ES-I3 (cell line): ENCODE measurements at regions not wholly inside any gene's neighbourhood (a gene's known extent, or its start where the extent isn't known, plus 50 kb on each side); places are given as distances from the start of the nearest gene placed in this dataset.

ENCODE experiments used
- H3K36me3 ChIP-seq: 2 replicates; pipeline ENCODE4 v1.6.1; 2013; ENCODE audit warnings: mild to moderate bottlenecking, low read length, control low read depth, moderate library complexity; ENCODE audit not compliant: insufficient read depth
- H3K4me1 ChIP-seq: 2 replicates; pipeline ENCODE4 v1.6.1; 2013; ENCODE audit warnings: mild to moderate bottlenecking, control low read depth, low read length; ENCODE audit not compliant: insufficient read depth
- H3K9ac ChIP-seq: 2 replicates; pipeline ENCODE4 v1.6.1; 2013; ENCODE audit warnings: low read depth, mild to moderate bottlenecking, low read length, moderate library complexity
- H3K9me3 ChIP-seq: 2 replicates; pipeline ENCODE4 v1.6.1; 2013; ENCODE audit warnings: mild to moderate bottlenecking, low read length, moderate library complexity; ENCODE audit not compliant: control insufficient read depth, insufficient read depth

GRCh38 chr2:121872651-121873050 is 117.2 kb downstream of the TSN start:
- no peak overlapping the region for H3K9ac ChIP-seq
- H3K36me3 ChIP-seq = no peaks in the 10 kb centered on the region
- no peaks in the 10 kb centered on the region for H3K4me1 ChIP-seq
- H3K9me3 ChIP-seq = no peaks in the 10 kb centered on the region

DNA sequence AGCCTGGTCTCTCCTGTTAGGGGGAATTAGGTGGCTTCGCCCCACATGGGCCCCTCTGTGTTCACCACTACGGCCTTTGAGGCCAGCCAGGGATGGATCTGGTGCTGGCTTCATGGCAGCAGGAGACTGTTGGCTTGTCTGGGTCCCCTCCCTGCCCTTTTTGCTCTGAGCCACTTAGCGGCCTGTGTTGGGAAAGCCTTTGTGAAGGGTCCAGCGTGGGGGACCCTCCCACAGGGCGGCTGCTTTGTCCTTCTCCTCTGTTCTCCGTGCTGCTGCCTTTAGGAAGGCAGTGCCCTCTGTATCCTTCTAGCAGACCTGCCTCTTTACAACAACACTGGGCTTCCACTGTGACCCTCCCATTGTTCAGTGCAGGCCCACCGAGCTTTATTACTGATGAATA is 118.4 kb downstream of the TSN start:
- H3K4me1 ChIP-seq = no peaks in the 10 kb centered on the region
- no peaks in the 10 kb centered on the region for H3K36me3 ChIP-seq
- H3K9ac ChIP-seq = no peak overlapping the region
- peaks cover 4% of the 10 kb centered on the region; the same call in 1 of the 2 replicates for H3K9me3 ChIP-seq

DNA sequence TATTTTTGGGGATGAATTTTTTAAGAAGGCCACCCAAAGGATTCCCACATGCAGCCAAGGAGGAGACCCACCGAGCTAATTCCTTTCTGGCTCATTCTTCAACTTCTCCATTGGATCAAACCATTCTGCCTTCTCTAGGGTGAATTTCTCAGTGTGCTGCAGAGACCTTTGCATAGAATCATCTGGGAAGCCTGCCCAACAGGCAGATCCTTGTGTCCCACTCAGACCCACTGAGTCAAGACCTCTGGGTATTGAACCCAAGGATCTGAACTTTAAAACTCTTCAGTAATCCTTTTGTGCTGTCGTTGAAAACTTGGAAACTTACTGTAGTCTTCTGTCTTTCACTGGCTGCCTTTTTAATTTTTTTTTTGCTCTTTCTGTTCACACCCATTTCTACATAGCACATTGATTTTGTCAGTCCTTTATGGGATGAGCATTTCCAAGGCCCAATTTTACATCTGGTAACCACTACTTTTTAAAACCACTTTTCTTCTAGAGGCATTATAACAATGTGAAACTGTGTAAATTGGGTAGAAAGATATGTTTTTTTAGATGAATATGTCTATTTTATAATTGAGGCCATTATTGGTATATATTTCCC is 120.2 kb downstream of the TSN start:
- H3K4me1 ChIP-seq = no peaks in the 10 kb centered on the region
- H3K36me3 ChIP-seq = no peaks in the 10 kb centered on the region
- H3K9ac ChIP-seq = no peak overlapping the region
- peaks cover 4% of the 10 kb centered on the region; the same call in 1 of the 2 replicates for H3K9me3 ChIP-seq

DNA sequence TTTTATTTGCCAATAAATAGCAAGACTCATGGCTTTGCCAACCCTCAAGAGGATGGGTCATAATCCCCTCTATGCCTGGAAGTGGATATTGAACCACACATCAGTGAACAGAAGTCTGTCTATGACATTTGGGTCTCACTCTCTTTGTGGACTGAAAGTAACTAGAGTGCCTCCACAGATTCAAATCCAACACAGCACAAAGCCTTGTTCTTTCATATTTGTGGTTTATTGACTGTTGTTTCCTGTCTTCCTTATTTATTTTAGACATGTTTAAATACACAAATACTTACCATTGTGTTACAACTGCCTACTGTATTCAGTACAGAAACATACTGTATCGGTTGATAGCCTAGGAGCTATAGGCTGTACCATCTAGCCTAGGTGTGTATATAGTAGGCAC is 121.9 kb downstream of the TSN start:
- Histone ChIP-seq H3K36me3 (no peaks in the 10 kb centered on the region), H3K9me3 (peaks cover 4% of the 10 kb centered on the region; the same call in 1 of the 2 replicates), H3K9ac (no peak overlapping the region), H3K4me1 (no peaks in the 10 kb centered on the region)

GRCh38 chr2:121880283-121880682 is 124.8 kb downstream of the TSN start:
- peaks cover 10% of the 10 kb centered on the region for H3K4me1 ChIP-seq
- no peaks in the 10 kb centered on the region for H3K36me3 ChIP-seq
- H3K9ac ChIP-seq = no peak overlapping the region
- peaks cover 4% of the 10 kb centered on the region; the same call in 1 of the 2 replicates for H3K9me3 ChIP-seq

- Histone ChIP-seq H3K4me1 (peaks cover 10% of the 10 kb centered on the region), H3K36me3 (no peaks in the 10 kb centered on the region), H3K9me3 (peaks cover 4% of the 10 kb centered on the region; the same call in 1 of the 2 replicates), H3K9ac (no peak overlapping the region)
These were observed 125.6 kb downstream of the TSN start for GRCh38 chr2:121881038-121881437.

GRCh38 chr2:121881950-121882349 is 126.5 kb downstream of the TSN start:
- H3K9ac ChIP-seq = no peak overlapping the region
- peaks cover 10% of the 10 kb centered on the region for H3K4me1 ChIP-seq
- peaks cover 4% of the 10 kb centered on the region; the same call in 1 of the 2 replicates for H3K9me3 ChIP-seq
- no peaks in the 10 kb centered on the region for H3K36me3 ChIP-seq

- Histone ChIP-seq H3K9me3 (no peaks in the 10 kb centered on the region), H3K4me1 (peaks cover 10% of the 10 kb centered on the region), H3K36me3 (no peaks in the 10 kb centered on the region), H3K9ac (no peak overlapping the region)
These were observed 128.6 kb downstream of the TSN start for GRCh38 chr2:121884078-121884477.

DNA sequence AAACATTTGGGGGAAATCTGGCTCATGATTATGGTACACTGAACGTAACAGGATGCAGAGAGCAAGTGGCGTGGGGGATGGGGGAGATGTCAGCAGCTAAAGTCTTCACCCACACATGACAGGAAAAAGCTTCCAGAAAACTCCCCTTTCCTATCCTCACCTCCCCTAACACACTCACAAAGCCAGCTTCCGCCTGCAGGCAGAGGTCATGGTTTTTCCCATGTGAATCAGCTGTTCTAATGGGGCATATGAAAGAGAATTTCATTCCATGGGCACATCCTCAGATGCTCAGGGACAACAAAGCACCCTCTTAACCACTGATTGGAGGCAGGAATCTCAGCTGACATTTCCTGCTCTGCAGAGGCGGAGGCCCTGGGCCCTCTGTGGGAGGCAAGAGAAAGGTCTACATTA is 129.1 kb downstream of the TSN start:
- H3K4me1 ChIP-seq = peaks cover 10% of the 10 kb centered on the region
- no peaks in the 10 kb centered on the region for H3K36me3 ChIP-seq
- H3K9ac ChIP-seq = no peak overlapping the region
- no peaks in the 10 kb centered on the region for H3K9me3 ChIP-seq

- no peaks in the 10 kb centered on the region for H3K9me3 ChIP-seq
- peaks cover 10% of the 10 kb centered on the region for H3K4me1 ChIP-seq
- H3K9ac ChIP-seq = no peak overlapping the region
- H3K36me3 ChIP-seq = no peaks in the 10 kb centered on the region
These were observed 130.6 kb downstream of the TSN start for GRCh38 chr2:121886059-121886458.

- Histone ChIP-seq H3K36me3 (no peaks in the 10 kb centered on the region), H3K9ac (no peak overlapping the region), H3K9me3 (no peaks in the 10 kb centered on the region), H3K4me1 (peaks cover 10% of the 10 kb centered on the region)
These were observed 132.2 kb downstream of the TSN start for GRCh38 chr2:121887513-121888188.

DNA sequence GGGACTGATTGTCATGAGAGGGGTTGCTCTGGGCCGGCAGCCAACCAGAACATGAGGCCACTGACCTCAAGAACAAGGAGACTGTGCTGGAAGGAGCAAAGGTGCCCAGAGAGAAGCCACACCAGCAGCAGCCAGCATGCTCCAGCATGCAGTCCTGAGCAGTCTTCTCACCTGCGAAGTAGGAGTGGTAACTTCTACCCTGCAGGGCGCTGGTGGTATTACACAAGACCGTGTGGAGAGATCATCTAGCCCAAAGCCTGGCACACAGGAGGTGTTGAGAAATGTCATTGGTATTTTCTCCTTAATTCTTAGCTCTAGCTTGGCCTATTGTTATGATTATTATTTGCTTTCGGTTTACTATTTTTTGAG is 132.7 kb downstream of the TSN start:
- Histone ChIP-seq H3K9ac (no peak overlapping the region), H3K9me3 (no peaks in the 10 kb centered on the region), H3K36me3 (no peaks in the 10 kb centered on the region), H3K4me1 (peaks cover 10% of the 10 kb centered on the region)

- H3K4me1 ChIP-seq = 0 out of 2 replicates have a peak, but pooled peaks cover under 1% of the 10 kb centered on the region
- H3K36me3 ChIP-seq = no peaks in the 10 kb centered on the region
- no peaks in the 10 kb centered on the region for H3K9me3 ChIP-seq
- H3K9ac ChIP-seq = no peak overlapping the region
These were observed 134.6 kb downstream of the TSN start for GRCh38 chr2:121890041-121890440.

DNA sequence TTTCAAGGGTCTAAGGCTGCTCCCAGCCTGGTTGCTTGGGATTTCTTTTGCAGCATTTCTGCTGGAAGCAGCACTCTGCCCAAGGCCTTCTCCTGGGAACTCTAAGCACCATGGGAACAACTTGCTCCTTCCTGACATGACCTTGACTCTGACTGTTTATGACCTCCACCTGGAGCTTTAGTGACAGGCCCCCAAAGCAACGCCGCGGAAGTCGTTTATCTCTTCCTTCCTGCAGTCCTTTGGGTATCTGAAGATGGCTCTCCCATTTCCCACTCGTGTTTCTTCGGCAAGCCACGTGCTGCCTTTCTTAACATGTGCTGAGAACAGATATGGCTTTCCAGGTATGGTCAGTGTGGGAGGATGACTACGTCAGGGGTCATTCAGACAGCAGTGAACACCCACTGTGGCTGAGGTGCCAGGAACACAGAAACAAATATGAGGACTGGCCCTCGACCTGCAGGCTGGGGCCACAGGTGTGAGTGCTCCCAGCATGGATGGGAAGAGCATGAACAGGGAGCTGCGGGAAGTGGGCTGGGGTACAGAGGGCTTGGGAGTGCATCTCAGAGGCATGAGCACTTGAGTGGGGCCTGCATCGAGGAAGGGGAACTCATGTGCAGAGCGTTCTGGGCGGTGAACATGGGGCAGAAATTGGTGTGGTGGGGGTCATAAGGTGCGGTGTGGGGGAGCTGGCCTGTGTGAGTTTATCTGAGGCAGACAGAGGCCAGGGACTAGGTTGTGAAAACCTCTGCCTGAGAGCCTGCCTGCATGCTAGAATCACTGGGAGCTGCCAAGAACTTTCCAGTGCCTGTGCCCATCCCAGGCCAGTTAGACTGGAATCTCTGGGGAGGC is 140.5 kb downstream of the TSN start:
- Histone ChIP-seq H3K4me1 (no peaks in the 10 kb centered on the region), H3K36me3 (no peaks in the 10 kb centered on the region), H3K9me3 (no peaks in the 10 kb centered on the region), H3K9ac (no peak overlapping the region)
